HEK293 (cell line): ENCODE measurements at regions not wholly inside any gene's neighbourhood (a gene's known extent, or its start where the extent isn't known, plus 50 kb on each side); places are given as distances from the start of the nearest gene placed in this dataset.
"Not testable (repeated sequence)": the region's sequence is repeated elsewhere in the genome, so short reads cannot be mapped to it uniquely, and the experiment has no call there.

Experiments used
- BCL11A ChIP-seq: fragments of 450-650 bp; formaldehyde crosslinking; IDR thresholded peaks from 2 replicates; pipeline ENCODE4 v1.5.1; 2016; ENCODE audit warnings: low read depth, missing biosample characterization, missing genetic modification characterization
- CTCF ChIP-seq: fragments of 450-650 bp; formaldehyde crosslinking; IDR thresholded peaks from 2 replicates; pipeline ENCODE4 v1.5.1; 2016; ENCODE audit warnings: missing biosample characterization, missing genetic modification characterization
- GFI1B ChIP-seq: fragments of 450-650 bp; formaldehyde crosslinking; IDR thresholded peaks from 2 replicates; pipeline ENCODE4 v1.5.1; 2016; ENCODE audit warnings: missing biosample characterization, missing genetic modification characterization
- GLIS1 ChIP-seq: fragments of 450-650 bp; formaldehyde crosslinking; IDR thresholded peaks from 2 replicates; pipeline ENCODE4 v1.5.1; 2016; ENCODE audit warnings: missing biosample characterization, missing genetic modification characterization
- OVOL3 ChIP-seq: fragments of 450-650 bp; formaldehyde crosslinking; IDR thresholded peaks from 2 replicates; pipeline ENCODE4 v1.5.1; 2016; ENCODE audit warnings: missing biosample characterization, missing genetic modification characterization
- TRIM28 ChIP-seq: IDR thresholded peaks from 2 replicates; pipeline ENCODE4 v1.6.1; 2011; ENCODE audit warnings: low read length, control low read depth, borderline replicate concordance
- ZBTB8A ChIP-seq: fragments of 450-650 bp; formaldehyde crosslinking; IDR thresholded peaks from 2 replicates; pipeline ENCODE4 v1.5.1; 2016; ENCODE audit warnings: missing biosample characterization, missing genetic modification characterization
- ZNF133 ChIP-seq: fragments of 450-650 bp; formaldehyde crosslinking; IDR thresholded peaks from 2 replicates; pipeline ENCODE4 v1.5.1; 2016; ENCODE audit warnings: missing biosample characterization, missing genetic modification characterization
- ZNF274 ChIP-seq, 2 experiments: fragments of 200-500 bp in 1 of 2; fragments of 450-650 bp in 1 of 2; sonication (Bioruptor generic) in 1 of 2; formaldehyde crosslinking in 1 of 2; IDR thresholded peaks; 2 replicates each; pipeline versions ENCODE4 v1.5.1 to v1.6.1; 2014 to 2016; ENCODE audit warnings: borderline replicate concordance in 1 of 2, inconsistent platforms in 1 of 2, low read length in 1 of 2, missing biosample characterization in 1 of 2, missing genetic modification characterization in 1 of 2
- ZNF660 ChIP-seq: fragments of 450-650 bp; IDR thresholded peaks from 2 replicates; pipeline ENCODE4 v1.5.1; 2018; ENCODE audit warnings: missing biosample characterization, mild to moderate bottlenecking, missing genetic modification characterization
- ZNF692 ChIP-seq: fragments of 450-650 bp; formaldehyde crosslinking; IDR thresholded peaks from 2 replicates; pipeline ENCODE4 v1.5.1; 2016; ENCODE audit warnings: missing biosample characterization, missing genetic modification characterization

- not testable (repeated sequence) for TF ChIP-seq CTCF (tag by site-specific recombination); GFI1B; ZNF660 (tag by site-specific recombination); GLIS1 (tag by site-specific recombination); ZBTB8A (tag by site-specific recombination); BCL11A (tag by site-specific recombination); OVOL3 (tag by site-specific recombination); ZNF692 (tag by site-specific recombination); TRIM28; ZNF133 (tag by site-specific recombination); ZNF274 (IDR thresholded peaks at IDR 0.05; ENCODE audit: low read length); ZNF274 (tag by site-specific recombination; IDR thresholded peaks at IDR 0.05; ENCODE audit: borderline replicate concordance)
Observed at GRCh38 chr10:37493185-37493796, 364.1 kb downstream of the ZNF248 start.
